Adrenal gland (tissue), 9 donors: ENCODE measurements at regions not wholly inside any gene's neighbourhood (a gene's known extent, or its start where the extent isn't known, plus 50 kb on each side); places are given as distances from the start of the nearest gene placed in this dataset.

Source experiments
- DNase-seq, 7 donors: peaks; one replicate each; pipeline ENCODE4 v3.0.0-alpha.2; 2019 to 2020
- H3K27ac ChIP-seq, 5 donors: fragments of 200-600 bp; sonication (generic) in 4 of 5; 1 replicate in 3 of 5; 2 replicates in 2 of 5; pipeline versions ENCODE4 v1.5.1 to v1.8.0; 2016 to 2020; ENCODE audit warnings: mild to moderate bottlenecking in 1 of 5
- H3K27me3 ChIP-seq: fragments of 200-600 bp; 2 replicates; pipeline ENCODE4 v1.8.0; 2021
- H3K36me3 ChIP-seq, 2 donors: fragments of 200-600 bp; replicated peaks in 1 of 2; 1 replicate in 1 of 2; 2 replicates in 1 of 2; pipeline versions ENCODE4 v1.5.1 to v1.8.0; 2018 to 2022
- H3K4me1 ChIP-seq, 2 donors: fragments of 200-600 bp; replicated peaks in 1 of 2; 1 replicate in 1 of 2; 2 replicates in 1 of 2; pipeline versions ENCODE4 v1.5.1 to v1.8.0; 2018 to 2021
- H3K4me3 ChIP-seq, 4 donors: fragments of 200-600 bp; sonication (generic) in 3 of 4; one replicate each; pipeline ENCODE4 v1.5.1; 2016 to 2018
- H3K9me3 ChIP-seq, 3 donors: fragments of 200-600 bp; sonication (generic) in 1 of 3; replicated peaks in 1 of 3; 1 replicate in 2 of 3; 2 replicates in 1 of 3; pipeline versions ENCODE4 v1.5.1 to v1.8.0; 2016 to 2021
- CTCF ChIP-seq, 6 experiments: fragments of 450-650 bp in 4 of 6; fragments of 200-600 bp in 2 of 6; sonication (generic) in 1 of 6; IDR thresholded peaks; 1 replicate in 5 of 6; 2 replicates in 1 of 6; pipeline versions ENCODE4 v1.5.1 to v1.8.0; 2016 to 2021; ENCODE audit warnings: antibody characterized with exemption in 6 of 6, mild to moderate bottlenecking in 2 of 6, moderate library complexity in 1 of 6
- POLR2A ChIP-seq, 2 donors: fragments of 450-650 bp; IDR thresholded peaks; one replicate each; pipeline ENCODE4 v1.6.1; 2017; ENCODE audit warnings: antibody characterized with exemption in 2 of 2, mild to moderate bottlenecking in 2 of 2, moderate library complexity in 1 of 2
- WGBS, 4 donors: extraction: QIAGEN DNeasy Blood & Tissue Kit in 2 of 4; methylation state at CpG; one replicate each; pipeline versions ENCODE4 v1.1.5 to v1.1.7; 2013 to 2017; 5-methylcytosine and 5-hydroxymethylcytosine counted together
- intact Hi-C, 2 donors: fragments of 100-400 bp; cut with DNase I; formaldehyde crosslinking; loops; one replicate each; pipeline versions ENCODE4 v1.14.1 to v1.15.0; 2022 to 2023
- donor health status: healthy with polysubstance abuse.
- donor health status: Bipolar disorder and iron deficiency.
- donor health status: DM: yes; HTN: yes; CAD: no.
- donor health status: DM: no; HTN: no; CAD: no.
- donor health status: DM: no; HTN: no; CAD: no.

GRCh38 chr14:71438684-71439083 lies 493.5 kb upstream of the RGS6 start:
- peak in 2 of 7 donors; percentile 15 to 24 for DNase-seq
- intact Hi-C loops = no loop called here
- Histone ChIP-seq H3K9me3 (no peaks in the 10 kb centered on the region), H3K4me3 (no peak overlapping the region), H3K4me1 (peaks cover 13 to 22% of the 10 kb centered on the region in 2 donors), H3K27me3 (no peaks in the 10 kb centered on the region), H3K27ac (peak overlapping the region in 2 of 5 donors; percentile 42 to 45), H3K36me3 (no peaks in the 10 kb centered on the region)
- TF ChIP-seq CTCF (IDR thresholded peaks at IDR 0.05) (no peak), POLR2A (IDR thresholded peaks at IDR 0.05) (no peak)
- WGBS, 4 donors = 21 to 42% (median 31%) methylated on average over 2 of the region's 2 CpGs

- Histone ChIP-seq H3K27me3 (no peaks in the 10 kb centered on the region), H3K27ac (no peak overlapping the region), H3K9me3 (no peaks in the 10 kb centered on the region), H3K4me1 (peaks cover 17 to 22% of the 10 kb centered on the region in 2 donors), H3K4me3 (no peak overlapping the region), H3K36me3 (no peaks in the 10 kb centered on the region)
- intact Hi-C loops = no loop called here
- DNase-seq = no peak
- no peak for TF ChIP-seq POLR2A (IDR thresholded peaks at IDR 0.05)
- TF ChIP-seq CTCF (IDR thresholded peaks at IDR 0.05) = no peak
Observed at GRCh38 chr14:71441126-71441525, 491.1 kb upstream of the RGS6 start.

GRCh38 chr14:71444030-71444822 lies 488.0 kb upstream of the RGS6 start:
- WGBS, 4 donors = 93 to 96% (median 94%) methylated on average over 8 of the region's 8 CpGs
- no peaks in the 10 kb centered on the region for H3K36me3 ChIP-seq
- no peaks in the 10 kb centered on the region for H3K27me3 ChIP-seq
- no peak overlapping the region for H3K27ac ChIP-seq
- TF ChIP-seq CTCF (IDR thresholded peaks at IDR 0.05) = no peak
- no peak for TF ChIP-seq POLR2A (IDR thresholded peaks at IDR 0.05)
- no peaks in the 10 kb centered on the region for H3K9me3 ChIP-seq
- no peak overlapping the region for H3K4me3 ChIP-seq
- no peak for DNase-seq
- peaks cover 13 to 15% of the 10 kb centered on the region in 2 donors for H3K4me1 ChIP-seq
- intact Hi-C loops = no loop called here

- Histone ChIP-seq H3K27ac (no peak overlapping the region), H3K4me1 (peaks cover 4 to 10% of the 10 kb centered on the region in 2 donors), H3K4me3 (no peak overlapping the region), H3K36me3 (no peaks in the 10 kb centered on the region), H3K9me3 (no peaks in the 10 kb centered on the region), H3K27me3 (no peaks in the 10 kb centered on the region)
- WGBS, 4 donors = 60 to 82% (median 78%) methylated on average over 2 of the region's 2 CpGs
- peak in 1 of 7 donors; percentile 16 for DNase-seq
- TF ChIP-seq POLR2A (IDR thresholded peaks at IDR 0.05) (no peak), CTCF (IDR thresholded peaks at IDR 0.05) (no peak)
- intact Hi-C loops = no loop called here
Observed at GRCh38 chr14:71448431-71449315, 483.6 kb upstream of the RGS6 start.
